Activated T-cell treated with anti-CD3 and anti-CD28 coated beads for 48 hours (primary cell): ENCODE measurements at regions not wholly inside any gene's neighbourhood (a gene's known extent, or its start where the extent isn't known, plus 50 kb on each side); places are given as distances from the start of the nearest gene placed in this dataset.
"Not testable (repeated sequence)": the region's sequence is repeated elsewhere in the genome, so short reads cannot be mapped to it uniquely, and the experiment has no call there.

ENCODE experiments used
- DNase-seq: peaks from one replicate; pipeline ENCODE4 v3.0.0-alpha.2; 2020; ENCODE audit warnings: low read depth

DNA sequence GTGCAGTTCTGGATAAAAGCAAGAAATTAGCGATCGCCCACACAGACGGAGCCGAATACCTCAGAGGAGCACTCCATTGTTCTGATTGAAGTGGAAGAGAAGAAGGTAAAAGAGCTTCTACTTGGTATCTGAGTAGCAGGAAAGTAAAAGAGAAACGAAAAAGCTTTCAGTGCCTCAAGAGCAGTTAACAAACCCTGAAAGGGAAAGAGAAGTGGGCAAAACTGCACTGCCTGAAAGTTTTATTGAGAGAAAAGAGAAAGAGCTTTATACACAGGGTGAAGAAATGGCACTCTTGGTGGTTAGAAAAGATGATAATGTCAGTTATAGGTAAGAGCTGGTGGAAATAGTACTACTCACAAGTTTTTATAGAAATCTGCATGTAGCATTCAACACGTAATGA is 192.8 kb downstream of the CDCA7 start:
- DNase-seq = no peak

- DNase-seq = no peak
Measured at GRCh38 chr2:173550143-173550542, 195.5 kb downstream of the CDCA7 start.

GRCh38 chr2:173552531-173552930 is 197.9 kb downstream of the CDCA7 start:
- DNase-seq = no peak

GRCh38 chr2:173553593-173553992 is 198.9 kb downstream of the CDCA7 start:
- DNase-seq = no peak

- DNase-seq = no peak
Measured at GRCh38 chr2:173555833-173556232, 201.2 kb downstream of the CDCA7 start.

DNA sequence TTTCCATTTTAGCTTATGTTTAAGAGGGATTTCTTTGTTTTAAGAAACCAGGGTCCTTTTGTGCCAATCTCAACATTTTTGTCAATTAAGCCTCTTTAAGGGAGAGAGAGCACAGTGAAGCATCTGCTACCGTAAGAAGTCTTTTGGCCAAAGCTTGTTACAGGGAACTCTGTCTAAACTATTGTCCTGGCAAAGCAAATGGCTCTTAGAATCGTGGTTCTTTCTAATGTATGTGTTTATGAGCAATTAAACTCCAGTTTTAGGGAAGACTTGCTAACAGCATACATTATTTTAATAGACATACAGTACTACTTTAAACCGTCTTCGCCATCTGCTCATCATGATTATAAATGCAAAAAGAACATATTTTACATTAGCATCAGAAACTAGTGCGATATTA is 202.1 kb downstream of the CDCA7 start:
- no peak for DNase-seq

GRCh38 chr2:173557497-173557896 is 202.8 kb downstream of the CDCA7 start:
- no peak for DNase-seq

- no peak for DNase-seq
Measured at GRCh38 chr2:173567493-173567892, 212.8 kb downstream of the CDCA7 start.

- no peak for DNase-seq
Measured at GRCh38 chr2:173568054-173568453, 213.4 kb downstream of the CDCA7 start.

GRCh38 chr2:173571021-173571821 is 216.5 kb downstream of the CDCA7 start:
- DNase-seq = no peak

DNA sequence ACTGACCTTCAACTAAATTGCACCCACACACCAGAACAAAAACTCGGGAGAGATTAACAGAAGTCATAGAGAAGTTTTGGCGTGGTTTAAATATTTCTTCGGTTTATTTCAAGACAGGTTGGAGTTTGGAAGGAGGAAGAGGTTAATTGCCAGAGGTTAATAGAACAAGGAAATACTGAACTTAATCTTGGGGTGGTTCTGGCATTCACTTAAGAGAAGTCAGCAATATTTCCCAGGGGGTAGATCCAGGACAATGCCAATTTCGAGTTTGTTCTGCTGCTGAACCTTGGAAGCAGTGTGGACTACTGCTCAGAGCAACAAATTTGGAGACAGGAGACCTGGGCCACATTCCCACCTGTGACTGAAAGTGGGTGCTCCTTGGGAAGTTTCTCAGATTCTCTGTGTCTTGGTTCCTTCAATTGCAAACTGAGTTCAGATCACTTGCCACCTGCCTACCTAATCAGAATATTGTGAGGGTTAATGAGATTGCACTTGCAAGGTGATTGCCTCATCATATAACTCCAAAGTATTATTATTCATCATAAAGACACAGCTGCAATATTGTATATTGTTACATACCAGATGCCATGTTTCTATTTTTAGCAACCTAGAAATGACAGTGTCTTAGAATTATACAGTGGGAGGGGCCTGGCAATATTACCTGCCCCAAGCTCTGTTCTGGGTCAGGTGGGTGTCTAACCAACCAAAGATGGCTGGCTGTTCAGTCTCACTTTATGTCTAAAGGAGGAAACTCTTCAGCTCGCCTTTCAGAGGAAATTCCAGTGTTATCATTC is 217.4 kb downstream of the CDCA7 start:
- no peak for DNase-seq

DNA sequence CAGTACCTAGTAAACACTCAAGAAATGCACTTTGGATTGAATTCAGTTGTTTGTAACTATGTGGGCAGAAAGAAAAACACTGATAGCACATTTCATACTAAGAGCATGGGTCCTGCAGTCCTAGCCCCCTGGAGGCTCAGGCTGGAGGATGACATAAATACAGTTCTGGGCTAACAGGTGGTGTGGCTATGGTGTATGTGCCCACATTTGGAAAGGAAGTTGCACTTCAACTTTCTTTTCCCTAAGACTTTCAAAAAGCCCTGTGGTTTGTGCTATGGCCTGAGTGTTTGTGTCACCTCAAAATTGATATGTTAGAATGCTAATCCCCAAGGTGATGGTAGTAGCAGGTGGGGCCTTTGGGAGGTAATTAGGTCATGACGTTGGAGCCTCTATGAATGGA is 218.2 kb downstream of the CDCA7 start:
- DNase-seq = no peak

DNA sequence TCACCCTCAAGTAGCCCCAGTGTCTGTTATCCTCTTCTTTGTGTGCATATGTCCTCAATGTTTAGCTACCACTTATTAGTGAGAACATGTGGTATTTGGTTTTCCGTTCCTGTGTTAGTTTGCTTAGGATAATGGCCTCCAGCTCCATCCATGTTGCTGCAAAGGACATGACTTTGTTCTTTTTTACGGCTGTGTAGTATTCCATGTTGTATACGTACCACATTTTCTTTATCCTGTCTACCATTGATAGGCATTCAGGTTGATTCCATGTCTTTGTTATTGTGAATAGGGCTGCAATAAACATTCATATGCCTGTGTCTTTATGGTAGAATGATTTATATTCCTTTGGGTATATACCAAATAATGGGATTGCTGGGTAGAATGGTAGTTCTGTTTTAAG is 219.1 kb downstream of the CDCA7 start:
- DNase-seq = not testable (repeated sequence)

- DNase-seq = no peak
Measured at GRCh38 chr2:173574324-173575112, 219.8 kb downstream of the CDCA7 start.

DNA sequence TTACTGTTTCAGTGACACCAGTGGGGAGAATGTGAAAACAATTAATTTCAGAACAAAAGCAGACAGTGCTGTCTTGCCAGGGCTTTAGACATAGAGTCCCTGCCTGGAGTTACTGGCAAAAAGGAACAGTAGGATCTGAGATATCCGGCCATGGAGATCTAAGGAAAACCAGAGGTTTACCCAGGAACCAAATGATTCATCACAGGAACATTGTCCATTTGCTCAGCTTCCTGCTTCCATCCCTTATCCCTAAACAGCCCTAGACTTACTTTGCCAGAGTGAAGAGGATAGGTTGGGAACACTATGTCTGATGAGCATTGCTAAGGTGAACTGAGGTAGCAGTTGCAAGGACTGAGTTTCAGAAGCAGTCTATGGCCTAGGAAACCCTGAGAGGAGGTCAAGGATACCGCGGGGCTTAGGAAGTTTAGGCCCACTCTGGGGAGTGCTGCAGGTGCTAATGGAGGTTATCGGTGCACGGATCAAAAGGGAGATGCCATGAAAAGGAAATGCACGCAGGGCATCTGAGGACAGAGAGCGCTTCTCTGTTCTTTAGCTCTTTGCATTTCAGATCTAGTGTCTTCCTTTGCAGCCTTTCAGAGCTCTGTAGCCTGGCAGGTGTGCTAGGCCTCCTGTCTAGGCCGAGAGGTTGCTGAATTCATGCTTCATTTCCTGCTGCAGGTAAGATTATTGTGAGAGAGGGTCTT is 223.9 kb downstream of the CDCA7 start:
- DNase-seq = no peak

GRCh38 chr2:173580351-173580750 is 225.7 kb downstream of the CDCA7 start:
- DNase-seq = no peak

DNA sequence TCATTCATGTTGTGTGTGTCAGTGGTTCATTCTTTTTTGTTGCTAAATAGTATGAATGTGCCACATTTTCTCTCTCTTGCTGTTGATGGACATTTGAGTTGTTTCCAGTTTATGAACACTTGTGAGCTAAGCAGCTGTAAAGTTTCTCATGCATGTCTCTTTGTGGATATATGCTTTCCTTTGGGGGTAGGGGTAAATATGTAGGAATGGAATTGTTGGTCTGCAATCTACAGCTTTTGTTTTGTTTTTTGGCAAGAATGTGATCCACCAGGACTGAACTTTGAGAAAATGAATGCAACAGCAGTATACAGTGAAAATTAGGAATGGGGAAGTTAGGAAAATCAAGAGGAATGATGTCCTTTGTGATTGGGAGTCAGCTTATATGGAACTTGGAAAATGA is 226.3 kb downstream of the CDCA7 start:
- DNase-seq = no peak

DNA sequence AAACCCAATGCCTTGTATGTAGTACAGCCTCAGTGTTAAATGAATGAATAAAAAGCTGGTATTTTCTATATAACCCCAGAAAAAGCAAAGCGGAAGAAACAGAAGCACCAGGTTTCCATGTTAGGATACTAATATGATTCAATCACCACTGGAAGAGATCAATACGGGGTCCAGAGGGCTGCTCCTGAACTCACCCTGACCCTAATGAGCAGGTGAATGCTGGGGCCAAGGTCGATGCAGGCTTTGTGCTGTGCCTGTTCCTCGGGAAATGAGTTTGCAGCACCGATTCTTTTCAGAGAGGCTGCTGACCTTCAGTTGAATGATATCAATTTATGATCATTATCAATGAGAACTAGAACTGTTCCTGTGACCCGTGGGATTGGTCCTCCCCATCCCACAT is 228.5 kb downstream of the CDCA7 start:
- DNase-seq = no peak

DNA sequence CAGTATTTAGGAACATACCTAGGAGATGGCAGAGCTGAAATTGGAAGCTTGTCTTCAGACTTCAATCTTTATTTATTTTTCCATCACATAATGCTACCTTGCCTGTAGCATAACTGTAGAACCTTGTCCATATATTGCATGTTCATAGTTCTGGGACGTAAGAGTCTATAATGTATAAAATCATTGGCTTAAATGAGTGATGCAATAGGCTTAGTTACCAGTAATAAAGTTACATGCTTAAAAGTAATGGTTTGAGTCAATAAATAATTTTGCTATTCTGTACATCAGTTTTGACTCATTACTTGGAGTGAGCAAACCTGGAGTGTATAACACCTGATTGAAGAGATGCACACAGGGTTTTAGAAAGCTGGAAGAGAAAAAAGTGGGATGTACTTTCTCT is 229.3 kb downstream of the CDCA7 start:
- no peak for DNase-seq

- no peak for DNase-seq
Measured at GRCh38 chr2:173584676-173585458, 230.2 kb downstream of the CDCA7 start.

DNA sequence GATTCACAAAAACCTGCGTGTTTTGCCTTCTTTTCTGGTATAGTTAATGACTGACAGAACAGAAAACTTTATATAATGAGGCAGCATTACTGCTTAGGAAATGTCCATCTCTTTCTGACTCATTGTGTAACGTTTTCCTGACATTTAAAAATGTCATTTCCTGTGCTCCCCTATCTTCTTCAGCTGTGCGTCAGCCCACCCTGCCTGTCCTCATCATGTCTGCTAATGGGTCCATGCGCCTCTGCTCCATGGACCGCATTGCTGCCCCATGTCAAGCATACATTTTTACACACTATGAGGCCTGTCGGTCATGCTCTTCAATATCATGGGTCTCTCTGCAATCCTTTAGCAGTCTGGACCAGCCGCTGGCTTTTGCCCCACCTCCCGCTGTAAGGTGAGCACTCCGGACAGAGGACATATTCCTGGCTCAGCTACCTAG is 234.3 kb downstream of the CDCA7 start:
- DNase-seq = no peak
